Esophagus muscularis mucosa (tissue), 4 donors: ENCODE measurements at regions not wholly inside any gene's neighbourhood (a gene's known extent, or its start where the extent isn't known, plus 50 kb on each side); places are given as distances from the start of the nearest gene placed in this dataset.

Experiments
- DNase-seq: peaks from one replicate; pipeline ENCODE4 v3.0.0-alpha.2; 2017; ENCODE audit errors: extremely low spot score
- H3K27ac ChIP-seq, 4 donors: fragments of 200-600 bp; sonication (generic); replicated peaks in 1 of 4; 1 replicate in 3 of 4; 2 replicates in 1 of 4; pipeline ENCODE4 v1.5.1; 2016 to 2019; ENCODE audit warnings: mild to moderate bottlenecking in 1 of 4
- H3K27me3 ChIP-seq, 4 donors: fragments of 200-600 bp; sonication (generic); one replicate each; pipeline versions ENCODE4 v1.5.1 to v1.6.0; 2016 to 2019
- H3K36me3 ChIP-seq, 4 donors: fragments of 200-600 bp; sonication (generic); one replicate each; pipeline ENCODE4 v1.5.1; 2016 to 2019
- H3K4me1 ChIP-seq, 4 donors: fragments of 200-600 bp; sonication (generic); one replicate each; pipeline ENCODE4 v1.5.1; 2016 to 2019
- H3K4me3 ChIP-seq, 4 donors: fragments of 200-600 bp; sonication (generic); 1 replicate in 2 of 4; 2 replicates in 2 of 4; pipeline ENCODE4 v1.5.1; 2016 to 2019; ENCODE audit warnings: mild to moderate bottlenecking in 4 of 4, moderate library complexity in 1 of 4
- H3K9me3 ChIP-seq, 4 donors: fragments of 200-600 bp; sonication (generic); 1 replicate in 3 of 4; 2 replicates in 1 of 4; pipeline ENCODE4 v1.5.1; 2016 to 2019
- CTCF ChIP-seq, 3 experiments: fragments of 200-600 bp in 2 of 3; fragments of 450-650 bp in 1 of 3; sonication (generic) in 2 of 3; IDR thresholded peaks; one replicate each; pipeline ENCODE4 v1.5.1; 2017 to 2019; ENCODE audit warnings: antibody characterized with exemption in 3 of 3, mild to moderate bottlenecking in 2 of 3, moderate library complexity in 1 of 3
- EP300 ChIP-seq: sonication (generic); formaldehyde crosslinking; IDR thresholded peaks from one replicate; pipeline ENCODE4 v1.6.1; 2017; ENCODE audit warnings: antibody characterized with exemption
- POLR2A ChIP-seq: fragments of 450-650 bp; IDR thresholded peaks from one replicate; pipeline ENCODE4 v1.6.1; 2017; ENCODE audit warnings: antibody characterized with exemption, moderate library complexity, mild to moderate bottlenecking, low read depth
- POLR2AphosphoS5 ChIP-seq, 2 donors: sonication (generic); formaldehyde crosslinking; IDR thresholded peaks; one replicate each; pipeline ENCODE4 v1.6.1; 2017; ENCODE audit warnings: antibody characterized with exemption in 2 of 2
- WGBS: methylation state at CpG from one replicate; pipeline ENCODE4 v1.1.5; 2018; 5-methylcytosine and 5-hydroxymethylcytosine counted together
- intact Hi-C: fragments of 100-400 bp; cut with DNase I; formaldehyde crosslinking; loops from one replicate; pipeline ENCODE4 v1.15.1; 2023

DNA sequence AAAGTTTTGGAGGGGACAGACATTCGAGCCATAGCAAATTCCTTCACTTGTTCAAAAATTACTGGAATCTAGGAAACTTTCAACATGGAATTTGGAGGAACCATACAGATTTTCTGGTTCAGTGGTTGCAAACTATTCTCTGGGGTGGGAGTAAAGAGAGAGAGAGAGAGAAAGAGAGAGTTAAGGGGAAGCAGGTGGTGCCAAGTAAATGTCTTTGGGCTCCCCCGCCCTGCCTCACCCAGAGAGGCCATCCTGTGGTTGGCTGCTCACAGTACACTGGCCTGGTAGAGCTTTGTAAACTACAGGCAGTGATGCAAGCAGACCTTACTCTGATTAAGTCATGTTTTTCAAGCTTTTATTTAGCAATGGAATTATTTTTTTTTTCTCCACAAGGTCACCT, 82.6 kb downstream of the ADAMTS15 start:
- Histone ChIP-seq H3K36me3 (no peaks in the 10 kb centered on the region), H3K4me3 (no peak overlapping the region), H3K9me3 (no peaks in the 10 kb centered on the region), H3K27me3 (no peaks in the 10 kb centered on the region), H3K27ac (no peak overlapping the region), H3K4me1 (peaks cover 0 to 20% (median under 1%) of the 10 kb centered on the region in 4 donors)
- DNase-seq, result no peak
- WGBS, result 94% methylated on average over 2 of the region's 2 CpGs
- intact Hi-C loops, result no loop called here
- no peak for TF ChIP-seq EP300
- no peak for TF ChIP-seq POLR2AphosphoS5 (IDR thresholded peaks at IDR 0.05)

GRCh38 chr11:130533113-130533798, 84.8 kb downstream of the ADAMTS15 start:
- Histone ChIP-seq H3K36me3 (no peaks in the 10 kb centered on the region), H3K27ac (no peak overlapping the region), H3K9me3 (no peaks in the 10 kb centered on the region), H3K4me1 (peaks cover 6 to 8% (median 8%) of the 10 kb centered on the region in 4 donors), H3K4me3 (no peak overlapping the region), H3K27me3 (no peaks in the 10 kb centered on the region)
- WGBS, result 86% methylated on average over 11 of the region's 12 CpGs
- DNase-seq, result no peak
- TF ChIP-seq POLR2A, result no peak
- no peak for TF ChIP-seq CTCF (IDR thresholded peaks at IDR 0.05)
- no peak for TF ChIP-seq EP300
- TF ChIP-seq POLR2AphosphoS5 (IDR thresholded peaks at IDR 0.05), result no peak
- intact Hi-C loops, result no loop called here

GRCh38 chr11:130533871-130534270, 85.4 kb downstream of the ADAMTS15 start:
- 87% methylated on average over 5 of the region's 5 CpGs for WGBS
- H3K36me3 ChIP-seq, result no peaks in the 10 kb centered on the region
- H3K27ac ChIP-seq, result no peak overlapping the region
- TF ChIP-seq POLR2A (no peak), EP300 (no peak), CTCF (IDR thresholded peaks at IDR 0.05) (no peak), POLR2AphosphoS5 (IDR thresholded peaks at IDR 0.05) (no peak)
- H3K27me3 ChIP-seq, result no peaks in the 10 kb centered on the region
- H3K4me3 ChIP-seq, result no peak overlapping the region
- intact Hi-C loops, result no loop called here
- peaks cover 1 to 8% (median 7%) of the 10 kb centered on the region in 4 donors for H3K4me1 ChIP-seq
- no peaks in the 10 kb centered on the region for H3K9me3 ChIP-seq
- DNase-seq, result no peak

GRCh38 chr11:130534551-130534950, 86.1 kb downstream of the ADAMTS15 start:
- no peak for DNase-seq
- intact Hi-C loops, result no loop called here
- Histone ChIP-seq H3K4me3 (no peak overlapping the region), H3K9me3 (no peaks in the 10 kb centered on the region), H3K4me1 (peaks cover 0 to 8% (median 7%) of the 10 kb centered on the region in 4 donors), H3K27me3 (no peaks in the 10 kb centered on the region), H3K27ac (no peak overlapping the region), H3K36me3 (no peaks in the 10 kb centered on the region)
- TF ChIP-seq EP300 (no peak), CTCF (IDR thresholded peaks at IDR 0.05) (no peak), POLR2AphosphoS5 (IDR thresholded peaks at IDR 0.05) (no peak), POLR2A (no peak)
- WGBS, result 87% methylated on average over 10 of the region's 10 CpGs

- intact Hi-C loops, result no loop called here
- Histone ChIP-seq H3K27me3 (no peaks in the 10 kb centered on the region), H3K4me3 (no peak overlapping the region), H3K36me3 (no peaks in the 10 kb centered on the region), H3K27ac (no peak overlapping the region), H3K9me3 (no peaks in the 10 kb centered on the region), H3K4me1 (peaks cover 0 to 8% (median 7%) of the 10 kb centered on the region in 4 donors)
- WGBS, result 76% methylated on average over 6 of the region's 6 CpGs
- DNase-seq, result no peak
- TF ChIP-seq POLR2A (no peak), CTCF (IDR thresholded peaks at IDR 0.05) (no peak), EP300 (no peak)
Observed at GRCh38 chr11:130535520-130535919, 87.1 kb downstream of the ADAMTS15 start.
